ENCODE measurements at regions not wholly inside any gene's neighbourhood (a gene's known extent, or its start where the extent isn't known, plus 50 kb on each side); places are given as distances from the start of the nearest gene placed in this dataset.

- no peaks in the 10 kb centered on the region for H3K27me3 ChIP-seq
- no peaks in the 10 kb centered on the region for H3K4me1 ChIP-seq (ENCODE audit: insufficient read depth)
- no peak overlapping the region for H3K4me3 ChIP-seq
- intact Hi-C loops (cut with DNase I): no loop called here
- H3K9me3 ChIP-seq: no peaks in the 10 kb centered on the region
- no peak for DNase-seq
- no peak overlapping the region for H3K27ac ChIP-seq
- H3K36me3 ChIP-seq: no peaks in the 10 kb centered on the region
- TF ChIP-seq CTCF (IDR thresholded peaks at IDR 0.05): no peak
- TF ChIP-seq POLR2A (IDR thresholded peaks at IDR 0.05): no peak
- no peak for TF ChIP-seq EP300 (IDR thresholded peaks at IDR 0.05)
- WGBS, 3 donors: 59 to 73% (median 69%) methylated on average over 1 of the region's 1 CpG
Measured at GRCh38 chr11:98136357-98136756, 884.4 kb upstream of the CNTN5 start.

GRCh38 chr11:98137437-98137836 is 883.3 kb upstream of the CNTN5 start:
- no peaks in the 10 kb centered on the region for H3K9me3 ChIP-seq
- no peak for TF ChIP-seq EP300 (IDR thresholded peaks at IDR 0.05)
- no peak for TF ChIP-seq CTCF (IDR thresholded peaks at IDR 0.05)
- no peak for TF ChIP-seq POLR2A (IDR thresholded peaks at IDR 0.05)
- no peak overlapping the region for H3K4me3 ChIP-seq
- H3K27me3 ChIP-seq: no peaks in the 10 kb centered on the region
- no peak overlapping the region for H3K27ac ChIP-seq
- H3K4me1 ChIP-seq (ENCODE audit: insufficient read depth): no peaks in the 10 kb centered on the region
- H3K36me3 ChIP-seq: no peaks in the 10 kb centered on the region
- 84 to 89% (median 87%) methylated on average over 3 of the region's 3 CpGs for WGBS, 3 donors
- intact Hi-C loops (cut with DNase I): no loop called here
- no peak for DNase-seq

GRCh38 chr11:98143661-98144060 is 877.1 kb upstream of the CNTN5 start:
- intact Hi-C loops (cut with DNase I): no loop called here

GRCh38 chr11:98153752-98154151 is 867.0 kb upstream of the CNTN5 start:
- H3K4me3 ChIP-seq: no peak overlapping the region
- no peak for TF ChIP-seq CTCF (IDR thresholded peaks at IDR 0.05)
- no peak for TF ChIP-seq EP300 (IDR thresholded peaks at IDR 0.05)
- no peak for TF ChIP-seq POLR2A (IDR thresholded peaks at IDR 0.05)
- intact Hi-C loops (cut with DNase I): no loop called here
- no peak for DNase-seq
- H3K4me1 ChIP-seq (ENCODE audit: insufficient read depth): peaks cover 2% of the 10 kb centered on the region
- H3K9me3 ChIP-seq: no peaks in the 10 kb centered on the region
- H3K36me3 ChIP-seq: no peaks in the 10 kb centered on the region
- WGBS, 3 donors: 74 to 88% (median 87%) methylated on average over 2 of the region's 2 CpGs
- H3K27ac ChIP-seq: no peak overlapping the region
- H3K27me3 ChIP-seq: no peaks in the 10 kb centered on the region

More at GRCh38 chr11:98143661-98144060, 877.1 kb upstream of the CNTN5 start:
- no peaks in the 10 kb centered on the region for H3K36me3 ChIP-seq
- H3K4me1 ChIP-seq (ENCODE audit: insufficient read depth): no peaks in the 10 kb centered on the region
- no peak overlapping the region for H3K27ac ChIP-seq
- TF ChIP-seq EP300 (IDR thresholded peaks at IDR 0.05) (no peak), CTCF (IDR thresholded peaks at IDR 0.05) (no peak), POLR2A (IDR thresholded peaks at IDR 0.05) (no peak)
- no peaks in the 10 kb centered on the region for H3K9me3 ChIP-seq
- DNase-seq: no peak
- H3K27me3 ChIP-seq: no peaks in the 10 kb centered on the region
- no peak overlapping the region for H3K4me3 ChIP-seq

- Histone ChIP-seq H3K36me3 (no peaks in the 10 kb centered on the region), H3K9me3 (no peaks in the 10 kb centered on the region), H3K4me1 (ENCODE audit: insufficient read depth) (peaks cover 2% of the 10 kb centered on the region), H3K27me3 (no peaks in the 10 kb centered on the region), H3K27ac (no peak overlapping the region), H3K4me3 (no peak overlapping the region)
- WGBS, 3 donors: 4 to 16% (median 7%) methylated on average over 3 of the region's 3 CpGs
- no peak for DNase-seq
- TF ChIP-seq CTCF (IDR thresholded peaks at IDR 0.05) (no peak), EP300 (IDR thresholded peaks at IDR 0.05) (no peak), POLR2A (IDR thresholded peaks at IDR 0.05) (no peak)
- intact Hi-C loops (cut with DNase I): no loop called here
Measured at GRCh38 chr11:98155696-98156095, 865.1 kb upstream of the CNTN5 start.
